ENCODE measurements at regions not wholly inside any gene's neighbourhood (a gene's known extent, or its start where the extent isn't known, plus 50 kb on each side); places are given as distances from the start of the nearest gene placed in this dataset.

DNA sequence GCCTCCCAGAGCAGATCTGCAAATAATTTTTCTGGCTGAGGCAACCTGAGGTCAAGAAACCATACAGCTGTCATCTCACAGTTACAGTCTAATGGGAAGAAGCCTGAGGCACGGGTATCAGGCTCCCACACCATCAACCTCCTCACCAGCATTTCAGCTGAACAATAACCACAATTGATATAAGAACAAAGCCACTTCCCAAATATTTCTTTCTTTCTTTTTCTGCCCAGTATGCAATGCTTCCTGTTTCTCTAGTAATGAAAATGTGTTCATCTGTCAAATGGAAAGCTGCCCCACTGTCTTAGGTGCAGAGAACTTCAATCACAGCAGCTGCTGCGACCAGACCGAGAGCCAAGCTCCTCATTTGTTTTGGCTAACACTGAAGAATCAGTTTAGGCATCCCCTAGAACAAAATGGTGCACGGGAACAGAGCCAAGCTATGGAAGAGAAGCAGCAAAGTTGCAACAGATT, 108.4 kb downstream of the BLID start:
- TF ChIP-seq CTCF (IDR thresholded peaks at IDR 0.05; ENCODE audit: insufficient read depth, low read depth, low read length) (no peak), EZH2 (IDR thresholded peaks at IDR 0.05; ENCODE audit: insufficient read depth, low read length) (no peak)
- no peaks in the 10 kb centered on the region for H3K27me3 Mint-ChIP-seq (ENCODE audit: low read depth, unreplicated experiment)
- H3K4me1 Mint-ChIP-seq (ENCODE audit: low read depth, unreplicated experiment): no peaks in the 10 kb centered on the region
- H3K9me3 Mint-ChIP-seq (ENCODE audit: unreplicated experiment): peaks cover 5% of the 10 kb centered on the region
- H3K36me3 Mint-ChIP-seq (ENCODE audit: low read depth, unreplicated experiment): no peaks in the 10 kb centered on the region
- no peak overlapping the region for H3K27ac ChIP-seq (ENCODE audit: low read depth, low read length)
- H3K4me1 ChIP-seq (ENCODE audit: insufficient read depth, low read length): no peaks in the 10 kb centered on the region
- FAIRE-seq: no peak
- no peak overlapping the region for H3K27ac Mint-ChIP-seq (ENCODE audit: unreplicated experiment)
- H3K9ac ChIP-seq (ENCODE audit: low read length): no peak overlapping the region
- H3K4me2 ChIP-seq (ENCODE audit: low read length): no peak overlapping the region
- H3K4me3 ChIP-seq (ENCODE audit: insufficient read depth, low read depth, low read length): no peak overlapping the region
- no peaks in the 10 kb centered on the region for H3K36me3 ChIP-seq (ENCODE audit: insufficient read depth, low read length)
- H2AFZ ChIP-seq (ENCODE audit: low read depth, low read length): peak overlapping the region; percentile 29
- no peaks in the 10 kb centered on the region for H3K79me2 ChIP-seq (ENCODE audit: insufficient read depth, low read length)
- peak; percentile 50 for DNase-seq (ENCODE audit: low read depth)
- no peaks in the 10 kb centered on the region for H3K27me3 ChIP-seq (ENCODE audit: insufficient read depth, low read length)
- no peak overlapping the region for H3K4me3 Mint-ChIP-seq (ENCODE audit: unreplicated experiment)
- H4K20me1 ChIP-seq (ENCODE audit: insufficient read depth, low read length): no peaks in the 10 kb centered on the region
- no peaks in the 10 kb centered on the region for H3K9me3 ChIP-seq (ENCODE audit: insufficient read depth, low read depth, low read length)

DNA sequence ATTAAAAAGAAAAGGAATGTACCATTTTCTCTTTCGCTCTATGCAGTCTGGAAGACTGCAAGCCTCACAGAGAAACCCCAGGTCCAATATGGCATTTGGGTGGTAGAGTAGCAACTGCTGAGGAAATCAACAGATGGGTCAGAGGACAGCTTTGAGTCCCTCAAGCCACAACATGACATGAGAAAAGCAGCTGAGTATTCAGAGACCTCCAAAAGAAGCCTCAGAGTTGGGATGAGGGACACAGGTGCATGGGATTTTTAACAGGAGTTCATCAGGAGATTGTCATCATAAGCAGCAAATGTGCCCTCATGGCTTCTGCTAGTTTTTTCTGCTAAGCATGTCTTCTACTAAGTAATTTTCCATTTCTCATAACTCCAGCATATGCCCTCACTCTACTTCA, 111.6 kb downstream of the BLID start:
- Histone ChIP-seq H3K27ac (ENCODE audit: low read depth, low read length) (no peak overlapping the region), H4K20me1 (ENCODE audit: insufficient read depth, low read length) (no peaks in the 10 kb centered on the region), H3K4me1 (ENCODE audit: insufficient read depth, low read length) (no peaks in the 10 kb centered on the region), H3K9me3 (ENCODE audit: insufficient read depth, low read depth, low read length) (no peaks in the 10 kb centered on the region), H3K9ac (ENCODE audit: low read length) (no peak overlapping the region), H2AFZ (ENCODE audit: low read depth, low read length) (no peak overlapping the region), H3K4me2 (ENCODE audit: low read length) (no peak overlapping the region), H3K79me2 (ENCODE audit: insufficient read depth, low read length) (no peaks in the 10 kb centered on the region), H3K4me3 (ENCODE audit: insufficient read depth, low read depth, low read length) (no peak overlapping the region), H3K36me3 (ENCODE audit: insufficient read depth, low read length) (no peaks in the 10 kb centered on the region), H3K27me3 (ENCODE audit: insufficient read depth, low read length) (no peaks in the 10 kb centered on the region)
- Mint-ChIP-seq H3K27ac (ENCODE audit: unreplicated experiment) (no peak overlapping the region), H3K9me3 (ENCODE audit: unreplicated experiment) (no peaks in the 10 kb centered on the region), H3K36me3 (ENCODE audit: low read depth, unreplicated experiment) (no peaks in the 10 kb centered on the region), H3K27me3 (ENCODE audit: low read depth, unreplicated experiment) (no peaks in the 10 kb centered on the region), H3K4me3 (ENCODE audit: unreplicated experiment) (no peak overlapping the region), H3K4me1 (ENCODE audit: low read depth, unreplicated experiment) (peaks cover 1% of the 10 kb centered on the region)
- DNase-seq (ENCODE audit: low read depth): no peak
- TF ChIP-seq EZH2 (IDR thresholded peaks at IDR 0.05; ENCODE audit: insufficient read depth, low read length): no peak
- no peak for TF ChIP-seq CTCF (IDR thresholded peaks at IDR 0.05; ENCODE audit: insufficient read depth, low read depth, low read length)
- FAIRE-seq: no peak

DNA sequence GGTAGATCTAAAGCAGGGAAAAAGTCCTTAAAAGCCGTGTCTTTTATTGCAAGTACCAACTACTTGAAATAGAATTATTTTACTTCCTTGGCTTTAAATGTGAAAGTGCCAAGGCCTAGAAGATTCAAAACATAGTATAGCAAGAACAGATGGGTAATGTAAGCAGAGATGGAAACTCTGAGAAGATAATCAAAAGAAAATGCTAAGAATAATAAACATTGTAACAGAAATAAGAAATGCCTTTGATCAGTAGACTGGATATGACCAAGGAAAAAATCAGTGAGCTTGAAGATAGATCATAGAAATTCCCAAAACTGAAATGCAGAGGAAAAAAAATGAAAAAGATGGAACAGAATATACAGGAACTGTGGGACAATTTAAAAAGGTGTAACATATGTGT, 113.1 kb downstream of the BLID start:
- no peak overlapping the region for H3K4me3 Mint-ChIP-seq (ENCODE audit: unreplicated experiment)
- H3K36me3 ChIP-seq (ENCODE audit: insufficient read depth, low read length): no peaks in the 10 kb centered on the region

More for the DNA sequence above, 113.1 kb downstream of the BLID start:
- DNase-seq (ENCODE audit: low read depth) (no peak), FAIRE-seq (peak; percentile 9)
- H3K27me3 ChIP-seq (ENCODE audit: insufficient read depth, low read length): no peaks in the 10 kb centered on the region
- H3K27ac ChIP-seq (ENCODE audit: low read depth, low read length): no peak overlapping the region
- Mint-ChIP-seq H3K4me1 (ENCODE audit: low read depth, unreplicated experiment) (peaks cover 4% of the 10 kb centered on the region), H3K9me3 (ENCODE audit: unreplicated experiment) (no peaks in the 10 kb centered on the region), H3K36me3 (ENCODE audit: low read depth, unreplicated experiment) (no peaks in the 10 kb centered on the region), H3K27me3 (ENCODE audit: low read depth, unreplicated experiment) (no peaks in the 10 kb centered on the region), H3K27ac (ENCODE audit: unreplicated experiment) (no peak overlapping the region)
- H3K4me3 ChIP-seq (ENCODE audit: insufficient read depth, low read depth, low read length): no peak overlapping the region
- H3K9ac ChIP-seq (ENCODE audit: low read length): no peak overlapping the region
- H3K4me2 ChIP-seq (ENCODE audit: low read length): no peak overlapping the region
- H3K79me2 ChIP-seq (ENCODE audit: insufficient read depth, low read length): no peaks in the 10 kb centered on the region
- no peak overlapping the region for H2AFZ ChIP-seq (ENCODE audit: low read depth, low read length)
- H4K20me1 ChIP-seq (ENCODE audit: insufficient read depth, low read length): no peaks in the 10 kb centered on the region
- no peak for TF ChIP-seq EZH2 (IDR thresholded peaks at IDR 0.05; ENCODE audit: insufficient read depth, low read length)
- no peaks in the 10 kb centered on the region for H3K4me1 ChIP-seq (ENCODE audit: insufficient read depth, low read length)
- H3K9me3 ChIP-seq (ENCODE audit: insufficient read depth, low read depth, low read length): no peaks in the 10 kb centered on the region

Data from astrocyte (in vitro differentiated cells and primary cell).